Astrocyte of the spinal cord (primary cell): ENCODE measurements at regions not wholly inside any gene's neighbourhood (a gene's known extent, or its start where the extent isn't known, plus 50 kb on each side); places are given as distances from the start of the nearest gene placed in this dataset.
"Not testable (repeated sequence)": the region's sequence is repeated elsewhere in the genome, so short reads cannot be mapped to it uniquely, and the experiment has no call there.

ENCODE experiments used
- DNase-seq: peaks from one replicate; pipeline ENCODE4 v3.0.0; 2011; ENCODE audit warnings: low read depth, low spot score
- H3K4me3 ChIP-seq: 2 replicates; pipeline ENCODE4 v1.5.1; 2011; ENCODE audit warnings: low read depth, mild to moderate bottlenecking, low read length, moderate library complexity
- in situ Hi-C: cut with HindIII; loops from 2 replicates; pipeline ENCODE4 v1.10.0; 2017; ENCODE audit warnings: low sequenced_read_pairs
- TF ChIP-seq, protein P1 (sequence below): IDR thresholded peaks from 2 replicates; pipeline ENCODE4 v1.5.1; 2012; ENCODE audit warnings: low read depth, mild to moderate bottlenecking, low read length, inconsistent platforms

DNA sequence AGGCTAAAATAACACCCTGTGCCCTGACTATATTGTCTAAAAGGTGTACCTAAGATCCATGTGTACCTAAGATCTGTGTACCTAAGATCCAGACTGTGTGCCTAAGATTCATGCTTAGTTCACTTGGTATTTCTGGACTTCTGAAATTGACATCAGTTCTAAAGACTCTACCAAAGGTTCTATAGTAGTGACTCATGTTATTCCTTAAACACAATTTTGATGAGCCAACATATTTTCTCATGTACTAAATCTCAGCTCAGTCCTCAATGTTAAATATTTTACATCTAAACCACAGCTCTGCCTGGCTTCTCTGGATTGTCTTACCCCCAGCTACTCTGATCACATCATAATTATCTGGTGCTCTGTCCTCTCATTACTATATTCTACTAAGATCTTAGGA lies 802.3 kb upstream of the SORCS1 start:
- H3K4me3 ChIP-seq = no peak overlapping the region
- TF ChIP-seq, protein P1, sequence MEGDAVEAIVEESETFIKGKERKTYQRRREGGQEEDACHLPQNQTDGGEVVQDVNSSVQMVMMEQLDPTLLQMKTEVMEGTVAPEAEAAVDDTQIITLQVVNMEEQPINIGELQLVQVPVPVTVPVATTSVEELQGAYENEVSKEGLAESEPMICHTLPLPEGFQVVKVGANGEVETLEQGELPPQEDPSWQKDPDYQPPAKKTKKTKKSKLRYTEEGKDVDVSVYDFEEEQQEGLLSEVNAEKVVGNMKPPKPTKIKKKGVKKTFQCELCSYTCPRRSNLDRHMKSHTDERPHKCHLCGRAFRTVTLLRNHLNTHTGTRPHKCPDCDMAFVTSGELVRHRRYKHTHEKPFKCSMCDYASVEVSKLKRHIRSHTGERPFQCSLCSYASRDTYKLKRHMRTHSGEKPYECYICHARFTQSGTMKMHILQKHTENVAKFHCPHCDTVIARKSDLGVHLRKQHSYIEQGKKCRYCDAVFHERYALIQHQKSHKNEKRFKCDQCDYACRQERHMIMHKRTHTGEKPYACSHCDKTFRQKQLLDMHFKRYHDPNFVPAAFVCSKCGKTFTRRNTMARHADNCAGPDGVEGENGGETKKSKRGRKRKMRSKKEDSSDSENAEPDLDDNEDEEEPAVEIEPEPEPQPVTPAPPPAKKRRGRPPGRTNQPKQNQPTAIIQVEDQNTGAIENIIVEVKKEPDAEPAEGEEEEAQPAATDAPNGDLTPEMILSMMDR = no peak
- in situ Hi-C loops = no loop called here
- DNase-seq = peak; percentile 12

DNA sequence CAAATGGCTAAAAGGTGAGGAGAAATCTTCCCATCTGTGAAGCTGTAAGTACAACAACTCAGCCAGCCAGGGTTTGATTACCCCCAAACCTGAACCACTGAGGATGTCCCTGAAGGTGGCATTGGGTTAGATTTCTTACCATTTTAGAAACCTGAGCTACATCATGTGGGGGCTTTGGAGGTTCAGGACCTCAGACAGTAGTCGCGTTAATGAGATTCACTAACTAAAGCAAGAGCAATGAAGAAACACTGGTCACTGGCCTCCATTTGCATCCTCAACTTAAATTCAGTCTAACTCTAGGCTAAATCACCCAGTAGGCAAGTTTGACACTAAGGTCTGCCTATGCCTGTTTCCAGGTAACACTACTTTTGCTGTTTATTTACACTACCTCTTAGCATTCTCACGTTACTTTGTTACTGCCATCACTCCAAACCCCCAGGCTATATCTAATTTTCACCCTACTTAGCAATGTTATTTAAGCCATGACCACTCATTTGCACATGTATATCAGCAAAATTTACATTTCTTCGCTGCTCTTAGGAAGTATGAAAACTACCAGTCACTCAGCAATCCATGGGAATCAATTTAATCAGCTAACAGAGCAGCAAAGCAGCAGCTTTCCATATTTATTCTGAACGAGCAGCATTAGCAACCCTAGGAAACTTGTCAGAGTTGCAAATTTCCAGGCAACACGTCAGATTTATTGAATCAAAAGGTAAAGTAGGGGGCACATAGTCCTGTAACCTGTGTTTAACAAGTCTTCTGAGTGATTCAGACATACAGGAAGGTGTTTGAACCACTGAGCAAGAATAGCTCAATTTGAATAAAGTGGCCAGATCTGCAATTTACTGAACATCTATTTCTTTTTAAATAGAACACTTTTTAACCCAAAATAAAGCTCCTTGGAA lies 788.4 kb upstream of the SORCS1 start:
- DNase-seq = no peak
- H3K4me3 ChIP-seq = no peak overlapping the region
- TF ChIP-seq, protein P1 = no peak
- in situ Hi-C loops = no loop called here

DNA sequence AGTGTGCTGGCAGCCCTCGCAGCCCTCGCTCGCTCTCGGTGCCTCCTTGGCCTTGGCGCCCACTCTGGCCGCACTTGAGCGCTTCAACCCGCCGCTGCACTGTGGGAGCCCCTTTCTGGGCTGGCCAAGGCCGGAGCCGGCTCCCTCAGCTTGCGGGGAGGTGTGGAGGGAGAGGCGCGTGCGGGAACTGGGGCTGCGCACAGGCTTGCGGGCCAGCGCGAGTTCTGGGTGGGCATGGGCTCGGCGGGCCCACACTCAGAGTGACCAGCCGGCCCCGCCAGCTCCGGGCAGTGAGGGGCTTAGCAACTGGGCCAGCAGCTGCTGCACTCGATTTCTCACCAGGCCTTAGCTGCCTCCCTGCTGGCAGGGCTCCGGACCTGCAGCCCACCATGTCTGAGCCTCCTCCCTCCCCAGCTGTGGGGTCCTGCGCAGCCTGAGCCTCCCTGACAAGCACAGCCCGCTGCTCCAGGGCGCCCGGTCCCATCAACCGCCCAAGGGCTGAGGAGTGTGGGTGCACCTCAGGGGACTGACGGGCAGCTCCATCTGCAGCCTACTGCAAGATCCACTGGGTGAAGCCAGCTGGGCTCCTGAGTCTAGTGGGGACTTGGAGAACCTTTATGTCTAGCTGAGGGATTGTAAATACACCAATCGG lies 786.0 kb upstream of the SORCS1 start:
- DNase-seq, H3K4me3 ChIP-seq, in situ Hi-C loops: not testable (repeated sequence)

DNA sequence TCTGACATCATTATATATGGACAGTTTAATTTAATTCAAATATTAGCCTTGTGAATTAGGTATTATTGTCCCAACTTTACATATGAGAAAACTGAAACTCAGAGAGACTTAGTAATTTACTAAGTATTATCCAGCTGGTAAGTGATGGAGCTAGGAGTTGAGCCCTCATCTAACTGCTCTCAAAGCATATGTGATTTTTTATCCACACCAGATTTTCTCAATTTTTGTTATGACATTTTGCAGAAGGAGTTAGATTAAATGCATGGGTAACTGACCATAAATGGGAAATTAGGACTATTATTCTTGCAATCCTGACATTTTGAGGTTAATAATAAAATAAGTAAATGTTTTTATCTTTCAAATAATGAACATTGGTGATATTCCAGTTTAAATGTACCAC lies 778.3 kb upstream of the SORCS1 start:
- in situ Hi-C loops = no loop called here
- no peak for DNase-seq
- TF ChIP-seq, protein P1 = no peak

DNA sequence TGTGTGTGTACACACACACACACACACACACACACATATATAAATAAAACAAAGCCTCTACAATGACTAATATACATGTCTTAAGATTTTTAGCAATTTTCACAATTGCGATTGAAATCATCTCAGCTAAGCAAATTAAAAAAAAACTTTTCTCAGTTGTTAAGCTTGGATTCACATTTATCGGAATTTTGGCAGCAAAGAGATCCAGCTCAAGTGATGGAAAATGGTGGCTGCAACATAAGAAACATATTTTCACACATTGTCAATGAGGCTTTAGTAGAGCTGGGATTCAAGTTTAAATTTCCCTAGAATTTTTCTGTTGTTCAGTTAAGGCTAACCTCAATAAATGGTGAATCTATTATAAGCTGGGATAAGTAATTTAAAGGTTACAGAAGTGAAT lies 768.6 kb upstream of the SORCS1 start:
- DNase-seq = no peak
- H3K4me3 ChIP-seq = no peak overlapping the region
- TF ChIP-seq, protein P1 = no peak
- in situ Hi-C loops = no loop called here

More for the DNA sequence above, 778.3 kb upstream of the SORCS1 start:
- H3K4me3 ChIP-seq = no peak overlapping the region

DNA sequence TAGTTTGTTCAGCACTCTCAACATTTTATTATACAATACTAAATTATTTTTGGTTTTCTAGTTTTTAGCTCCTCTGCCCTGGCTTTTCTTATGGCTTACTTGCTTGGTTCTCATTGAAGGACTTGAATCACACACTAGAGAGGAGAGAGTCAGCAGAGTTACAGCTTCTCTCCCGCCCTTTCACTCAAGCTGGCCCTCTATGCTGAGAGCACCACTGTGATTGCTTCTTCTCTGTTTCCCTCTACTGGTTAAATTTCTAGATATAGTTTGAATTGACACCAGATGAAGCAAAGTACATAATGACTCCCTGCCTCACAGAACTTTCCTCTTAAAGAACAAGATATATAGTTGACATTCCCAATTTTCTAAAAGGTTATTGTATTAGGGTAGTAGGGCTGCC lies 767.3 kb upstream of the SORCS1 start:
- TF ChIP-seq, protein P1 = no peak
- no peak for DNase-seq
- in situ Hi-C loops = no loop called here
- no peak overlapping the region for H3K4me3 ChIP-seq

DNA sequence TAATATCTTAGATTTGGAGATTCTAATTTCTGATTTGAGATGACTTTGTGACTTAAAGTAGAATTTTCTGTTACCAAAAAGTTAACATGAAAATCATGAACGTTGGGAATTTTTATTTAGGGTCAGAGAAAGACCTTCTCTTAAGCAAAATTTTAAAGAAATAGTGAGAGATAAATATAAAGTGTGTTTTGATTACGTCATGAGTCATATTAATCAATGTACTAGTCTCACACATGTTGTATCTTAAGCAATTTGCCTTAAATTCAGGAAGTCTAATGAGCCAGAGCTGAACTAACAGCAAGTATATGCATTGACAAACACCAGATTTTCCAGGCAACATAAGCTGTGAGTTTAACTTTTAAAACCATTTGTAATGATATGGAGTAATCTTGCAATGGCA lies 765.5 kb upstream of the SORCS1 start:
- TF ChIP-seq, protein P1 = no peak
- in situ Hi-C loops = no loop called here
- no peak for DNase-seq
- H3K4me3 ChIP-seq = no peak overlapping the region
